NB4 (cell line): ENCODE measurements at regions not wholly inside any gene's neighbourhood (a gene's known extent, or its start where the extent isn't known, plus 50 kb on each side); places are given as distances from the start of the nearest gene placed in this dataset.

Source experiments
- DNase-seq: peaks from one replicate; pipeline ENCODE4 v3.0.0; 2010; ENCODE audit warnings: low read depth
- H3K4me3 ChIP-seq: one replicate; pipeline ENCODE4 v1.5.1; 2011; ENCODE audit warnings: mild to moderate bottlenecking, low read depth, low read length, moderate library complexity
- CTCF ChIP-seq: IDR thresholded peaks from one replicate; pipeline ENCODE4 v1.5.1; 2012; ENCODE audit warnings: low read depth, low read length
- MAX ChIP-seq: IDR thresholded peaks from 2 replicates; pipeline ENCODE4 v1.6.1; 2011; ENCODE audit warnings: low read depth, low read length
- MYC ChIP-seq: IDR thresholded peaks from 2 replicates; pipeline ENCODE4 v1.6.1; 2011; ENCODE audit warnings: low read depth, low read length
- POLR2A ChIP-seq: IDR thresholded peaks from 2 replicates; pipeline ENCODE4 v1.6.1; 2011; ENCODE audit warnings: mild to moderate bottlenecking; ENCODE audit not compliant: insufficient read length; ENCODE audit errors: extremely low read depth

- no peak for DNase-seq
- TF ChIP-seq MAX (no peak), POLR2A (no peak), CTCF (no peak), MYC (no peak)
- H3K4me3 ChIP-seq: no peak overlapping the region
Measured at GRCh38 chr9:73064315-73064714, 87.3 kb upstream of the ANXA1 start.

GRCh38 chr9:73061146-73061545, 90.5 kb upstream of the ANXA1 start:
- H3K4me3 ChIP-seq: no peak overlapping the region
- DNase-seq: no peak
- TF ChIP-seq MAX (no peak), CTCF (no peak), MYC (no peak), POLR2A (no peak)

- no peak for DNase-seq
Measured at GRCh38 chr9:73059247-73059646, 92.4 kb upstream of the ANXA1 start.

GRCh38 chr9:73056245-73056644, 95.4 kb upstream of the ANXA1 start:
- no peak for TF ChIP-seq POLR2A
- TF ChIP-seq CTCF: no peak
- TF ChIP-seq MAX: no peak
- no peak for TF ChIP-seq MYC
- H3K4me3 ChIP-seq: no peak overlapping the region
- DNase-seq: no peak

More at GRCh38 chr9:73059247-73059646, 92.4 kb upstream of the ANXA1 start:
- TF ChIP-seq MYC (no peak), MAX (no peak), CTCF (no peak), POLR2A (no peak)
- H3K4me3 ChIP-seq: no peak overlapping the region

- DNase-seq: no peak
- H3K4me3 ChIP-seq: no peak overlapping the region
- TF ChIP-seq MAX: no peak
- TF ChIP-seq CTCF: no peak
Measured at GRCh38 chr9:73054091-73054490, 97.6 kb upstream of the ANXA1 start.

- no peak overlapping the region for H3K4me3 ChIP-seq
- no peak for DNase-seq
- TF ChIP-seq CTCF (no peak), MYC (no peak), MAX (no peak), POLR2A (no peak)
Measured at GRCh38 chr9:73053543-73053942, 98.1 kb upstream of the ANXA1 start.
